OCI-LY7 (cell line): ENCODE measurements at regions not wholly inside any gene's neighbourhood (a gene's known extent, or its start where the extent isn't known, plus 50 kb on each side); places are given as distances from the start of the nearest gene placed in this dataset.

ENCODE experiments used
- BruUV-seq: library from RNA; stranded (reverse); fragments of 400-500 nt; replicated peaks from 2 replicates; lab custom pipeline; 2021; lab: Mats Ljungman, UMichigan
- CTCF ChIA-PET: fragments of 300-600 bp; sonication (Branson Sonifier 250); formaldehyde crosslinking; loops from one replicate; lab custom pipeline; 2022; ENCODE audit warnings: antibody characterized with exemption; ENCODE audit not compliant: unreplicated experiment; lab: Charles Lee
- POLR2A ChIA-PET: fragments of 300-600 bp; sonication (Branson Sonifier 250); formaldehyde crosslinking; loops from one replicate; lab custom pipeline; 2022; ENCODE audit warnings: antibody characterized with exemption; lab: Charles Lee
- DNase-seq: peaks from one replicate; pipeline ENCODE4 v3.0.0-alpha.2; 2015; ENCODE audit warnings: low spot score
- H2AFZ ChIP-seq: fragments of 200-600 bp; sonication (generic), shearing (Covaris generic); 2 replicates; pipeline ENCODE4 v1.6.1; 2014; ENCODE audit warnings: mild to moderate bottlenecking, antibody characterized with exemption, low read length, moderate library complexity
- H3K27ac ChIP-seq: fragments of 200-600 bp; sonication (generic); 2 replicates; pipeline ENCODE4 v1.5.1; 2014; ENCODE audit warnings: mixed run types, low read depth, mild to moderate bottlenecking, moderate library complexity, low read length, inconsistent platforms; ENCODE audit not compliant: poor library complexity, severe bottlenecking
- H3K36me3 ChIP-seq: fragments of 200-600 bp; sonication (generic); 2 replicates; pipeline ENCODE4 v1.6.1; 2014; ENCODE audit warnings: mild to moderate bottlenecking, antibody characterized with exemption, low read length, moderate library complexity, mixed read lengths; ENCODE audit not compliant: insufficient read depth
- H3K4me1 ChIP-seq: fragments of 200-600 bp; sonication (generic); 2 replicates; pipeline ENCODE4 v1.5.1; 2014; ENCODE audit warnings: mild to moderate bottlenecking, low read length; ENCODE audit not compliant: insufficient read depth, poor library complexity, severe bottlenecking
- H3K4me2 ChIP-seq: fragments of 200-600 bp; sonication (generic); 2 replicates; pipeline ENCODE4 v1.6.1; 2014; ENCODE audit warnings: mild to moderate bottlenecking, low read length
- H3K4me3 ChIP-seq: fragments of 200-600 bp; sonication (generic); 2 replicates; pipeline ENCODE4 v1.5.1; 2014; ENCODE audit warnings: mild to moderate bottlenecking, low read depth, low read length; ENCODE audit not compliant: poor library complexity, severe bottlenecking
- H3K79me2 ChIP-seq: fragments of 200-600 bp; sonication (generic); 2 replicates; pipeline ENCODE4 v1.6.1; 2016; ENCODE audit warnings: low read depth, mild to moderate bottlenecking, low read length, moderate library complexity, mixed read lengths; ENCODE audit not compliant: insufficient read depth
- H3K9me2 ChIP-seq: fragments of 200-600 bp; sonication (generic); 2 replicates; pipeline ENCODE4 v1.6.1; 2016; ENCODE audit warnings: mild to moderate bottlenecking, low read length, mixed read lengths; ENCODE audit not compliant: insufficient read depth
- H3K9me3 ChIP-seq: fragments of 200-600 bp; sonication (generic); 2 replicates; pipeline ENCODE4 v1.6.1; 2014; ENCODE audit warnings: mild to moderate bottlenecking, mixed run types, low read length, mixed read lengths
- H4K20me1 ChIP-seq: fragments of 200-600 bp; sonication (generic); 2 replicates; pipeline ENCODE4 v1.6.1; 2014; ENCODE audit warnings: mild to moderate bottlenecking, antibody characterized with exemption, low read length, moderate library complexity, mixed read lengths; ENCODE audit not compliant: insufficient read depth
- EZH2phosphoT487 ChIP-seq: fragments of 200-600 bp; sonication (generic); IDR thresholded peaks from 2 replicates; pipeline ENCODE4 v1.6.1; 2018; ENCODE audit warnings: low read depth, borderline replicate concordance, mild to moderate bottlenecking, mixed run types, antibody characterized with exemption, low read length, moderate library complexity, mixed read lengths
- intact Hi-C: fragments of 100-400 bp; cut with micrococcal nuclease; formaldehyde crosslinking; loops from one replicate; pipeline ENCODE4 v1.10.0; 2022; ENCODE audit not compliant: unreplicated experiment
- TF ChIP-seq, protein P1 (sequence below): fragments of 200-600 bp; sonication (generic); conservative IDR thresholded peaks from 2 replicates; pipeline ENCODE4 v1.5.1; 2014; ENCODE audit warnings: mild to moderate bottlenecking, antibody characterized with exemption, low read length, moderate library complexity, mixed read lengths

DNA sequence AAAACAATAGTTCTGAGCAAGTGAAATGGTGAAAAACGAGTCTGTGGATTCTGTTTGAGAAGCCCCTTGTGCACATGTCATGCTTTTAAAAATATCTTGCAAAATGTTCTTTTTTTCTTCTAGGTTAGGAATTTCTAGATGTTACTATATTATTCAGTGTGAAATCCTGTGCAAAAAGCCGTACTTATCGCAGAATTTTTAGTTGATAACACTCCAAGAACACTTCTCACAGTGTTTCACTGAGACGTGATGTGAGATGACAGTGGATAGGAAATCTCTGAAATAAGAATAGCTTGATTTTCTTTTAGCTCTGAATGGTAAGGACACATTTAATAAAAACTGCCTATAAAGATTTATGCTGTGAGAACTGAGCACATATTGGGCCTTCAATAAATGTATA lies 234.5 kb downstream of the SNAPC1 start:
- no peaks in the 10 kb centered on the region for H4K20me1 ChIP-seq
- no peak overlapping the region for H3K4me2 ChIP-seq
- H2AFZ ChIP-seq: no peak overlapping the region
- CTCF ChIA-PET: no interaction called here
- intact Hi-C loops: no loop called here
- H3K4me3 ChIP-seq: no peak overlapping the region
- H3K79me2 ChIP-seq: no peaks in the 10 kb centered on the region
- no peaks in the 10 kb centered on the region for H3K9me2 ChIP-seq
- DNase-seq: no peak
- H3K27ac ChIP-seq: no peak overlapping the region
- no peaks in the 10 kb centered on the region for H3K4me1 ChIP-seq
- no peaks in the 10 kb centered on the region for H3K9me3 ChIP-seq
- no peaks in the 10 kb centered on the region for H3K36me3 ChIP-seq
- no peak for TF ChIP-seq EZH2phosphoT487
- TF ChIP-seq, protein P1, sequence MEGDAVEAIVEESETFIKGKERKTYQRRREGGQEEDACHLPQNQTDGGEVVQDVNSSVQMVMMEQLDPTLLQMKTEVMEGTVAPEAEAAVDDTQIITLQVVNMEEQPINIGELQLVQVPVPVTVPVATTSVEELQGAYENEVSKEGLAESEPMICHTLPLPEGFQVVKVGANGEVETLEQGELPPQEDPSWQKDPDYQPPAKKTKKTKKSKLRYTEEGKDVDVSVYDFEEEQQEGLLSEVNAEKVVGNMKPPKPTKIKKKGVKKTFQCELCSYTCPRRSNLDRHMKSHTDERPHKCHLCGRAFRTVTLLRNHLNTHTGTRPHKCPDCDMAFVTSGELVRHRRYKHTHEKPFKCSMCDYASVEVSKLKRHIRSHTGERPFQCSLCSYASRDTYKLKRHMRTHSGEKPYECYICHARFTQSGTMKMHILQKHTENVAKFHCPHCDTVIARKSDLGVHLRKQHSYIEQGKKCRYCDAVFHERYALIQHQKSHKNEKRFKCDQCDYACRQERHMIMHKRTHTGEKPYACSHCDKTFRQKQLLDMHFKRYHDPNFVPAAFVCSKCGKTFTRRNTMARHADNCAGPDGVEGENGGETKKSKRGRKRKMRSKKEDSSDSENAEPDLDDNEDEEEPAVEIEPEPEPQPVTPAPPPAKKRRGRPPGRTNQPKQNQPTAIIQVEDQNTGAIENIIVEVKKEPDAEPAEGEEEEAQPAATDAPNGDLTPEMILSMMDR: no peak
- POLR2A ChIA-PET: interaction anchor here (0.7 to 1.5 kb wide), 2 partner anchors 10 to 237 kb away, joined by 3 to 6 read pairs; no protein-coding TSS in a partner anchor
- BruUV-seq: no TSS peak

DNA sequence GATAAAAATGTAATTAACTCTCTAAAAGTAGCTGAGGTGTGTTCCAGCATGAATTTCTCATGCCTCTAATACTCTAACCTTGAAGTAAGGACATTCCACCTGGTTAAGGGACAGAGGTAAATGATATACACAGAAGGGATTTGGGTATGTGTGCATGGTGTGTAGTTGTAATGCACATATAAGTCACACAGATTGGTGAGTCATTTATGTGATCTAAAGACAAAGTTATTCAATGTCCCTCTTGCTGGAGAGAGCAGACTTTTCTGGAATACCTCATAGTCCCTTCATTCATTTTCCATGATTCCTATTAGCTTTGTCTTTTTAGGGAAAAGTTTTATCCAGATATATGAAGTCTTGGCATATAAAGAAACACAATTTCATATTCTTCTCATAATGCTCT lies 234.9 kb downstream of the SNAPC1 start:
- no peaks in the 10 kb centered on the region for H3K9me2 ChIP-seq
- no peak overlapping the region for H3K27ac ChIP-seq
- CTCF ChIA-PET: no interaction called here
- no peaks in the 10 kb centered on the region for H3K79me2 ChIP-seq
- no peak overlapping the region for H2AFZ ChIP-seq
- no peaks in the 10 kb centered on the region for H3K4me1 ChIP-seq
- H3K9me3 ChIP-seq: no peaks in the 10 kb centered on the region
- H3K4me2 ChIP-seq: no peak overlapping the region
- POLR2A ChIA-PET: interaction anchor here (1.5 kb wide), 1 partner anchor 10 kb away, joined by 6 read pairs; no protein-coding TSS in a partner anchor
- intact Hi-C loops: no loop called here
- H4K20me1 ChIP-seq: no peaks in the 10 kb centered on the region
- no peak for DNase-seq
- BruUV-seq: no TSS peak
- no peaks in the 10 kb centered on the region for H3K36me3 ChIP-seq
- no peak overlapping the region for H3K4me3 ChIP-seq
- TF ChIP-seq, protein P1: no peak
- no peak for TF ChIP-seq EZH2phosphoT487

DNA sequence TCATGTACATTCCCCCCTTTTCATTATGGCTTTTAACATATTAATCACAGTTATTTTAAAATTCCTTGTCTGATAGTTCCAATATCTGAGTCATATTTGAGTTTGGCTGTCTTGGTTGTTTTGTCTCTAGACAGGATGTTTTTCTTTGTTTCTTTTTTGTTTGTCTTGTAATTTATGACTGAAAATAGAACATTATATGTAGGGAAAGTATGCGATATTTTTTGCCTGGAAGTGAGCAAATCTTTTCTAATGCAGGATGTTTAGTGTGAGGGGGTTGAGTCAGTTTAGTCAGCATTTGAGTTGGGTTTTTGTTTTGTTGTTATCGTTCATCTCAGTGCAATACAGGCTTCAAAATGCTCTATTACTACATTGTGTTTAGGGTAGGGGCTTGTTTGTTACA lies 239.7 kb downstream of the SNAPC1 start:
- DNase-seq: no peak
- TF ChIP-seq EZH2phosphoT487: no peak
- TF ChIP-seq, protein P1: no peak
- Histone ChIP-seq H4K20me1 (no peaks in the 10 kb centered on the region), H3K4me3 (no peak overlapping the region), H3K4me2 (no peak overlapping the region), H3K9me3 (no peaks in the 10 kb centered on the region), H3K36me3 (no peaks in the 10 kb centered on the region), H2AFZ (no peak overlapping the region), H3K27ac (no peak overlapping the region), H3K4me1 (no peaks in the 10 kb centered on the region), H3K9me2 (no peaks in the 10 kb centered on the region), H3K79me2 (no peaks in the 10 kb centered on the region)
- ChIA-PET CTCF (no interaction called here), POLR2A (no interaction called here)
- intact Hi-C loops: no loop called here
- BruUV-seq: no TSS peak
